NCI-H2029 (cell line): ENCODE measurements at regions not wholly inside any gene's neighbourhood (a gene's known extent, or its start where the extent isn't known, plus 50 kb on each side); places are given as distances from the start of the nearest gene placed in this dataset.
"Not testable (repeated sequence)": the region's sequence is repeated elsewhere in the genome, so short reads cannot be mapped to it uniquely, and the experiment has no call there.

Experiments used
- DNase-seq: peaks from one replicate; lab custom pipeline; 2025; lab: John Stamatoyannopoulos, UW

GRCh38 chr17:69672924-69673323, 258.4 kb downstream of the MAP2K6 start:
- no peak for DNase-seq

GRCh38 chr17:69677130-69677529, 262.6 kb downstream of the MAP2K6 start:
- DNase-seq, result no peak

- DNase-seq, result no peak
These were observed 263.7 kb downstream of the MAP2K6 start for GRCh38 chr17:69678206-69678605.

GRCh38 chr17:69679829-69680228, 265.3 kb downstream of the MAP2K6 start:
- no peak for DNase-seq

GRCh38 chr17:69684251-69684650, 269.8 kb downstream of the MAP2K6 start:
- DNase-seq, result no peak

- DNase-seq, result not testable (repeated sequence)
These were observed 270.7 kb downstream of the MAP2K6 start for GRCh38 chr17:69685150-69685549.

GRCh38 chr17:69690531-69690930, 276.0 kb downstream of the MAP2K6 start:
- DNase-seq, result no peak

GRCh38 chr17:69692171-69692570, 277.7 kb downstream of the MAP2K6 start:
- no peak for DNase-seq

- DNase-seq, result no peak
These were observed 281.1 kb downstream of the MAP2K6 start for GRCh38 chr17:69695646-69696045.

- no peak for DNase-seq
These were observed 282.2 kb downstream of the MAP2K6 start for GRCh38 chr17:69696650-69697049.

GRCh38 chr17:69698352-69698751, 283.9 kb downstream of the MAP2K6 start:
- not testable (repeated sequence) for DNase-seq

- DNase-seq, result no peak
These were observed 287.6 kb downstream of the MAP2K6 start for GRCh38 chr17:69702078-69702477.

GRCh38 chr17:69703751-69704150, 289.3 kb downstream of the MAP2K6 start:
- no peak for DNase-seq

- no peak for DNase-seq
These were observed 290.4 kb downstream of the MAP2K6 start for GRCh38 chr17:69704935-69705334.

- DNase-seq, result no peak
These were observed 291.6 kb downstream of the MAP2K6 start for GRCh38 chr17:69706127-69706526.

GRCh38 chr17:69709441-69709840, 294.9 kb downstream of the MAP2K6 start:
- DNase-seq, result no peak

- no peak for DNase-seq
These were observed 296.4 kb downstream of the MAP2K6 start for GRCh38 chr17:69710926-69711325.

- DNase-seq, result no peak
These were observed 297.0 kb downstream of the MAP2K6 start for GRCh38 chr17:69711541-69711940.

GRCh38 chr17:69712801-69713311, 298.4 kb downstream of the MAP2K6 start:
- no peak for DNase-seq

GRCh38 chr17:69713815-69714214, 299.3 kb downstream of the MAP2K6 start:
- no peak for DNase-seq

- DNase-seq, result no peak
These were observed 300.2 kb downstream of the MAP2K6 start for GRCh38 chr17:69714669-69715068.

GRCh38 chr17:69715656-69716055, 301.2 kb downstream of the MAP2K6 start:
- DNase-seq, result no peak

GRCh38 chr17:69716556-69716955, 302.1 kb downstream of the MAP2K6 start:
- DNase-seq, result no peak

GRCh38 chr17:69717214-69717613, 302.7 kb downstream of the MAP2K6 start:
- no peak for DNase-seq

GRCh38 chr17:69717819-69718218, 303.3 kb downstream of the MAP2K6 start:
- DNase-seq, result no peak
